A673 (cell line): ENCODE measurements at regions not wholly inside any gene's neighbourhood (a gene's known extent, or its start where the extent isn't known, plus 50 kb on each side); places are given as distances from the start of the nearest gene placed in this dataset.

Experiments
- BruUV-seq: library from RNA; stranded (reverse); fragments of 400-500 nt; replicated peaks from 2 replicates; lab custom pipeline; 2021; lab: Mats Ljungman, UMichigan
- CTCF ChIA-PET: fragments of 300-600 bp; sonication (Branson Sonifier 250); formaldehyde crosslinking; loops from one replicate; lab custom pipeline; 2022; ENCODE audit warnings: antibody characterized with exemption; lab: Charles Lee
- POLR2A ChIA-PET: fragments of 300-600 bp; sonication (Branson Sonifier 250); formaldehyde crosslinking; loops from one replicate; lab custom pipeline; 2022; ENCODE audit warnings: antibody characterized with exemption; ENCODE audit not compliant: low non-redundant PET; lab: Charles Lee
- DNase-seq: peaks from one replicate; pipeline ENCODE4 v3.0.0-alpha.2; 2015; ENCODE audit warnings: low spot score
- H3K27ac ChIP-seq: fragments of 200-600 bp; sonication (generic); 2 replicates; pipeline ENCODE4 v1.5.1; 2016; ENCODE audit warnings: mixed run types, low read depth, mild to moderate bottlenecking, mixed read lengths, antibody characterized with exemption, low read length; ENCODE audit not compliant: poor library complexity, severe bottlenecking
- H3K27me3 ChIP-seq: fragments of 200-600 bp; sonication (generic); replicated peaks from 2 replicates; pipeline ENCODE4 v1.6.1; 2017; ENCODE audit warnings: mixed run types, low read depth, mild to moderate bottlenecking, mixed read lengths, antibody characterized with exemption, low read length; ENCODE audit not compliant: insufficient read depth, poor library complexity
- H3K36me3 ChIP-seq: fragments of 200-600 bp; sonication (generic); 2 replicates; pipeline ENCODE4 v1.6.1; 2016; ENCODE audit warnings: mixed run types, mild to moderate bottlenecking, mixed read lengths, antibody characterized with exemption, low read length; ENCODE audit not compliant: insufficient read depth, poor library complexity, severe bottlenecking
- H3K4me1 ChIP-seq: fragments of 200-600 bp; sonication (generic); 2 replicates; pipeline ENCODE4 v1.6.1; 2017; ENCODE audit warnings: mixed run types, mild to moderate bottlenecking, mixed read lengths, antibody characterized with exemption, low read length; ENCODE audit not compliant: insufficient read depth, poor library complexity, severe bottlenecking
- H3K4me3 ChIP-seq: fragments of 200-600 bp; sonication (generic); 2 replicates; pipeline ENCODE4 v1.5.1; 2016; ENCODE audit warnings: low read depth, mixed run types, mild to moderate bottlenecking, mixed read lengths, low read length; ENCODE audit not compliant: poor library complexity, severe bottlenecking
- H3K9me3 ChIP-seq: fragments of 200-600 bp; sonication (generic); 2 replicates; pipeline ENCODE4 v1.6.1; 2016; ENCODE audit warnings: mixed run types, low read depth, mild to moderate bottlenecking, mixed read lengths, antibody characterized with exemption, low read length; ENCODE audit not compliant: poor library complexity, severe bottlenecking
- CTCF ChIP-seq: fragments of 300-800, 200-600 bp; sonication (generic); conservative IDR thresholded peaks from 2 replicates; pipeline ENCODE4 v1.5.1; 2017; ENCODE audit warnings: low read depth, mild to moderate bottlenecking, antibody characterized with exemption, low read length, moderate library complexity, mixed read lengths
- EZH2 ChIP-seq: fragments of 200-600 bp; sonication (generic); IDR thresholded peaks from 2 replicates; pipeline ENCODE4 v1.6.1; 2017; ENCODE audit warnings: borderline replicate concordance, low read depth, mild to moderate bottlenecking, mixed read lengths, antibody characterized with exemption, low read length; ENCODE audit not compliant: poor library complexity, severe bottlenecking
- intact Hi-C: fragments of 100-400 bp; cut with micrococcal nuclease; formaldehyde crosslinking; loops from one replicate; pipeline ENCODE4 v1.10.0; 2022; ENCODE audit not compliant: unreplicated experiment

GRCh38 chr3:13700889-13701288 is 152.0 kb downstream of the FBLN2 start:
- Histone ChIP-seq H3K27ac (no peak overlapping the region), H3K9me3 (no peaks in the 10 kb centered on the region), H3K4me3 (no peak overlapping the region), H3K4me1 (no peaks in the 10 kb centered on the region), H3K36me3 (no peaks in the 10 kb centered on the region), H3K27me3 (no peaks in the 10 kb centered on the region)
- ChIA-PET POLR2A (no interaction called here), CTCF (no interaction called here)
- intact Hi-C loops, result no loop called here
- TF ChIP-seq EZH2 (no peak), CTCF (no peak)
- no peak for DNase-seq
- no TSS peak for BruUV-seq

- BruUV-seq, result no TSS peak
- ChIA-PET POLR2A (no interaction called here), CTCF (no interaction called here)
Observed at GRCh38 chr3:13700362-13700761, 151.4 kb downstream of the FBLN2 start.

GRCh38 chr3:13696699-13697098 is 147.8 kb downstream of the FBLN2 start:
- DNase-seq, result no peak
- CTCF ChIA-PET, result no interaction called here
- Histone ChIP-seq H3K4me1 (no peaks in the 10 kb centered on the region), H3K9me3 (no peaks in the 10 kb centered on the region), H3K27ac (no peak overlapping the region), H3K36me3 (no peaks in the 10 kb centered on the region), H3K27me3 (peaks cover 4% of the 10 kb centered on the region), H3K4me3 (no peak overlapping the region)
- intact Hi-C loops, result no loop called here
- BruUV-seq, result no TSS peak
- TF ChIP-seq EZH2 (no peak), CTCF (no peak)
- POLR2A ChIA-PET, result no interaction called here

More at GRCh38 chr3:13700362-13700761, 151.4 kb downstream of the FBLN2 start:
- TF ChIP-seq EZH2, result no peak
- Histone ChIP-seq H3K4me3 (no peak overlapping the region), H3K4me1 (no peaks in the 10 kb centered on the region), H3K27me3 (no peaks in the 10 kb centered on the region), H3K9me3 (no peaks in the 10 kb centered on the region), H3K36me3 (no peaks in the 10 kb centered on the region), H3K27ac (no peak overlapping the region)
- intact Hi-C loops, result no loop called here
- DNase-seq, result no peak

DNA sequence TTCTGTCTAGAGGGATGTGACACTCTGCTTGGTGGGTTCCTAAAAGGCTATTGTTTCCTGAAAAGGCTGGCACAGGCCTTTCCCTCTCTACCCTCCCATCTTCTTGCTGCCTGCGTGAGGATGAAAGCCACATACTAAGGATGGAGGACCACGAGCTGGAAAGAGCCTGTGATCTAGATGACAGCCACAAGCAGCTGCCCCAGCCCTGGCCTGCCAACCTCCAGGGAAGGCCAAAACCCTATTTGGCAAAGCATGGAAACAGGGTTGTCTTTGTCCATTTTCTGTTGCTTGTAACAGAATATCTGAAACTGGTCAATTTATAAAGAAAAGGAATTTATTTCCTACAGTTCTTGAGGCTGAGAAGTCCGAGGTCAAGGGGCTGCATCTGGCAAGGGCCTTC is 144.5 kb downstream of the FBLN2 start:
- DNase-seq, result no peak
- Histone ChIP-seq H3K36me3 (no peaks in the 10 kb centered on the region), H3K27me3 (peaks cover 4% of the 10 kb centered on the region), H3K4me3 (no peak overlapping the region), H3K4me1 (no peaks in the 10 kb centered on the region), H3K27ac (no peak overlapping the region), H3K9me3 (no peaks in the 10 kb centered on the region)
- no TSS peak for BruUV-seq
- ChIA-PET CTCF (no interaction called here), POLR2A (no interaction called here)
- intact Hi-C loops, result no loop called here
- no peak for TF ChIP-seq CTCF
- TF ChIP-seq EZH2, result no peak
